Neural progenitor cell (in vitro differentiated cells): ENCODE measurements at regions not wholly inside any gene's neighbourhood (a gene's known extent, or its start where the extent isn't known, plus 50 kb on each side); places are given as distances from the start of the nearest gene placed in this dataset.

ENCODE experiments used
- DNase-seq: peaks from one replicate; pipeline ENCODE4 v3.0.0-alpha.2; 2016; ENCODE audit warnings: low spot score
- H2AFZ ChIP-seq: fragments of 200-600 bp; sonication (generic); replicated peaks from 2 replicates; pipeline ENCODE4 v1.6.1; 2016; ENCODE audit warnings: antibody characterized with exemption
- H3F3A ChIP-seq: fragments of 200-600 bp; sonication (generic); 2 replicates; pipeline ENCODE4 v1.6.1; 2016; ENCODE audit warnings: antibody characterized with exemption, low read depth
- H3K27ac ChIP-seq: fragments of 200-600 bp; sonication (generic); 2 replicates; pipeline ENCODE4 v1.5.1; 2016; ENCODE audit warnings: mild to moderate bottlenecking
- H3K27me3 ChIP-seq: fragments of 200-600 bp; sonication (generic); 2 replicates; pipeline ENCODE4 v1.6.1; 2016; ENCODE audit warnings: mild to moderate bottlenecking, moderate library complexity
- H3K36me3 ChIP-seq: fragments of 200-600 bp; sonication (generic); 2 replicates; pipeline ENCODE4 v1.5.1; 2016
- H3K4me1 ChIP-seq: fragments of 200-600 bp; sonication (generic); 2 replicates; pipeline ENCODE4 v1.6.1; 2016; ENCODE audit warnings: mixed run types
- H3K4me2 ChIP-seq: fragments of 200-600 bp; sonication (generic); 2 replicates; pipeline ENCODE4 v1.6.1; 2016
- H3K4me3 ChIP-seq: fragments of 200-600 bp; sonication (generic); 2 replicates; pipeline ENCODE4 v1.5.1; 2016
- H3K79me2 ChIP-seq: fragments of 200-600 bp; sonication (generic); 2 replicates; pipeline ENCODE4 v1.6.1; 2016; ENCODE audit warnings: low read depth
- H3K9ac ChIP-seq: fragments of 200-600 bp; sonication (generic); 2 replicates; pipeline ENCODE4 v1.6.1; 2016
- H3K9me3 ChIP-seq: fragments of 200-600 bp; sonication (generic); 2 replicates; pipeline ENCODE4 v1.5.1; 2016; ENCODE audit warnings: low read depth
- H4K20me1 ChIP-seq: fragments of 200-600 bp; sonication (generic); 2 replicates; pipeline ENCODE4 v1.6.1; 2016; ENCODE audit warnings: low read depth
- H3K27ac Mint-ChIP-seq: 3 replicates; pipeline ENCODE4 v1.8.0; 2021; ENCODE audit warnings: mixed read lengths
- H3K27me3 Mint-ChIP-seq: 2 replicates; pipeline ENCODE4 v1.8.0; 2022; ENCODE audit warnings: low read depth, mild to moderate bottlenecking, inconsistent platforms, moderate library complexity, mixed read lengths; ENCODE audit not compliant: insufficient read depth
- H3K36me3 Mint-ChIP-seq: 3 replicates; pipeline ENCODE4 v1.8.0; 2021; ENCODE audit warnings: mixed read lengths
- H3K4me1 Mint-ChIP-seq: 3 replicates; pipeline ENCODE4 v1.8.0; 2021; ENCODE audit warnings: mixed read lengths
- H3K4me3 Mint-ChIP-seq: 3 replicates; pipeline ENCODE4 v1.8.0; 2021; ENCODE audit warnings: mild to moderate bottlenecking, moderate library complexity, mixed read lengths
- H3K9me3 Mint-ChIP-seq: 3 replicates; pipeline ENCODE4 v1.8.0; 2020; ENCODE audit warnings: mixed read lengths
- EZH2 ChIP-seq: fragments of 200-600 bp; sonication (generic); IDR thresholded peaks from 2 replicates; pipeline ENCODE4 v1.6.1; 2017; ENCODE audit warnings: antibody characterized with exemption, mild to moderate bottlenecking, moderate library complexity
- EZH2phosphoT487 ChIP-seq: fragments of 200-600 bp; sonication (generic); IDR thresholded peaks from 2 replicates; pipeline ENCODE4 v1.6.1; 2017; ENCODE audit warnings: antibody characterized with exemption
- TF ChIP-seq, protein P1 (sequence below): fragments of 200-600 bp; sonication (generic); IDR thresholded peaks from 2 replicates; pipeline ENCODE4 v1.5.1; 2017; ENCODE audit warnings: antibody characterized with exemption, mild to moderate bottlenecking

DNA sequence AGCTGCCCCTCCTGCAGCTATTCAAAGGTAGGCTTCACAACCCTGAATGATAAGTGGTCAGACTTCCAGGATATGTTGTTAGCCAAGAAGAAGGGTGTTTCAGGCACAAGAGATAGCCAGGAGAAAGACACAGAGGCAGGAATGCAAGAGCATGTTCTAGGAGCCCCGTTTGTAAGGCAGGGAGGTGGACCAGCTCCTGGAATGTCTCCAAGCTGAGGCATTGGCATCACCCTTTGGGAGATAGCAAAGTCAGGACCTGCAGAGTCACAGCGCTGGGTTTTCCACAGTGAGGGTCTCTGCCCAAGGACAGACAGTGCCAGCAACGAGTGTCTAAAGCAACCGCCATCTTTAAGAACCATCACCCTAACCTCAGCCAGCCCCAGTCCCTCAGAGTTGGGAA lies 484.5 kb upstream of the ZMIZ1 start:
- H3K9ac ChIP-seq, result no peak overlapping the region
- no peaks in the 10 kb centered on the region for H3K27me3 ChIP-seq
- H3F3A ChIP-seq, result no peaks in the 10 kb centered on the region
- no peak overlapping the region for H3K4me3 Mint-ChIP-seq
- TF ChIP-seq, protein P1, sequence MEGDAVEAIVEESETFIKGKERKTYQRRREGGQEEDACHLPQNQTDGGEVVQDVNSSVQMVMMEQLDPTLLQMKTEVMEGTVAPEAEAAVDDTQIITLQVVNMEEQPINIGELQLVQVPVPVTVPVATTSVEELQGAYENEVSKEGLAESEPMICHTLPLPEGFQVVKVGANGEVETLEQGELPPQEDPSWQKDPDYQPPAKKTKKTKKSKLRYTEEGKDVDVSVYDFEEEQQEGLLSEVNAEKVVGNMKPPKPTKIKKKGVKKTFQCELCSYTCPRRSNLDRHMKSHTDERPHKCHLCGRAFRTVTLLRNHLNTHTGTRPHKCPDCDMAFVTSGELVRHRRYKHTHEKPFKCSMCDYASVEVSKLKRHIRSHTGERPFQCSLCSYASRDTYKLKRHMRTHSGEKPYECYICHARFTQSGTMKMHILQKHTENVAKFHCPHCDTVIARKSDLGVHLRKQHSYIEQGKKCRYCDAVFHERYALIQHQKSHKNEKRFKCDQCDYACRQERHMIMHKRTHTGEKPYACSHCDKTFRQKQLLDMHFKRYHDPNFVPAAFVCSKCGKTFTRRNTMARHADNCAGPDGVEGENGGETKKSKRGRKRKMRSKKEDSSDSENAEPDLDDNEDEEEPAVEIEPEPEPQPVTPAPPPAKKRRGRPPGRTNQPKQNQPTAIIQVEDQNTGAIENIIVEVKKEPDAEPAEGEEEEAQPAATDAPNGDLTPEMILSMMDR, result no peak
- no peak for DNase-seq
- H3K27ac Mint-ChIP-seq, result peak overlapping the region; percentile 52
- H3K36me3 ChIP-seq, result no peaks in the 10 kb centered on the region
- peaks cover 6% of the 10 kb centered on the region for H3K27me3 Mint-ChIP-seq
- H2AFZ ChIP-seq, result no peak overlapping the region
- H3K4me3 ChIP-seq, result no peak overlapping the region
- H3K9me3 ChIP-seq, result no peaks in the 10 kb centered on the region
- H4K20me1 ChIP-seq, result no peaks in the 10 kb centered on the region
- no peaks in the 10 kb centered on the region for H3K79me2 ChIP-seq
- peaks cover 22% of the 10 kb centered on the region for H3K4me1 ChIP-seq
- H3K27ac ChIP-seq, result no peak overlapping the region
- H3K9me3 Mint-ChIP-seq, result no peaks in the 10 kb centered on the region
- H3K4me1 Mint-ChIP-seq, result peaks cover 50% of the 10 kb centered on the region
- H3K36me3 Mint-ChIP-seq, result no peaks in the 10 kb centered on the region
- H3K4me2 ChIP-seq, result no peak overlapping the region

DNA sequence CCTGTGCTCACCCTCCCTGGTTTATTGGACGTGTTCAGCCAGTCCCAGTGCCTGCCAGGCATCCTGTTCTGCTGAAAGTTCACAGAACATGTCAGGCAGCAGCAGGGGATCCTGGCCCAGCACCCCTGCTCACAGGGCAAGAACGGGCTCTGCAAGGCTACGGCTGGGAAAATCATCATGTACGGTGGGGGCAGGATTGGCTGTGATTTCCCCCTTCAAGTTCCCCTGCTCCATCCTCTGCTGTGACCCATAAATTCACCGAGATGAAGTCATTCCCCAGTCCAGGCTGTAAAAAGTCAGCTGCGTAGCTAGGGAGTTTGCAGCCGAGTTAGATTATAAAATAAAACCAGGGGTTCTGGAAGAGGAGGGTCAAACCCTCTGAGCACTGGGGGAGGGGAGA lies 484.1 kb upstream of the ZMIZ1 start:
- Mint-ChIP-seq H3K36me3 (no peaks in the 10 kb centered on the region), H3K4me1 (peaks cover 46% of the 10 kb centered on the region), H3K4me3 (no peak overlapping the region), H3K9me3 (no peaks in the 10 kb centered on the region), H3K27me3 (peaks cover 6% of the 10 kb centered on the region), H3K27ac (peak overlapping the region; percentile 6)
- DNase-seq, result no peak
- Histone ChIP-seq H3K79me2 (no peaks in the 10 kb centered on the region), H2AFZ (no peak overlapping the region), H3K27me3 (no peaks in the 10 kb centered on the region), H3F3A (no peaks in the 10 kb centered on the region), H3K9me3 (no peaks in the 10 kb centered on the region), H4K20me1 (no peaks in the 10 kb centered on the region), H3K36me3 (no peaks in the 10 kb centered on the region), H3K27ac (no peak overlapping the region), H3K4me3 (no peak overlapping the region), H3K4me2 (no peak overlapping the region), H3K9ac (no peak overlapping the region), H3K4me1 (peaks cover 18% of the 10 kb centered on the region)
- TF ChIP-seq EZH2 (no peak), EZH2phosphoT487 (no peak)
- TF ChIP-seq, protein P1, result no peak

DNA sequence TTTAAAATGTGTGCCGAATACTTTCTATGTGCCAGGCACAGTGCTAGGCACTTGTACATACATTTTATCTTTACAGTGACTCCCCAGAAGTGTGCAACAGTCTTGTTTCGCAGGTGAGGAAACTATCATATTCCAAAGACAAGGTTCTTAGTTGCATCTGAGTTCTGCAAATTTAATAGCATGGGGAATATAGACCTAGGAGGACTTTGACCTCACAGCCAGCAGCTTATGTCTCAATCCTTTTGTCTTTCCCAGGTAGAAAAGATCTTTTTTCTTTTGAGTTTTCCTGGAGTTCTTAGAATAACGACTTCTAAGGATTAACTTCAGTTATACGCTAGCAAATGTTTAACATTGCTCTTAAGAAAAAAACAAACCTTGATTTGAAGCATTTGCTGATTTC lies 482.8 kb upstream of the ZMIZ1 start:
- Histone ChIP-seq H3K27ac (no peak overlapping the region), H3K4me1 (peaks cover 7% of the 10 kb centered on the region), H3K9ac (no peak overlapping the region), H2AFZ (no peak overlapping the region), H3K27me3 (no peaks in the 10 kb centered on the region), H3K79me2 (no peaks in the 10 kb centered on the region), H3K4me2 (no peak overlapping the region), H3K4me3 (no peak overlapping the region), H4K20me1 (no peaks in the 10 kb centered on the region), H3K36me3 (no peaks in the 10 kb centered on the region), H3F3A (no peaks in the 10 kb centered on the region), H3K9me3 (no peaks in the 10 kb centered on the region)
- no peak for DNase-seq
- TF ChIP-seq, protein P1, result no peak
- TF ChIP-seq EZH2phosphoT487, result no peak
- TF ChIP-seq EZH2, result no peak
- no peaks in the 10 kb centered on the region for H3K36me3 Mint-ChIP-seq
- H3K27ac Mint-ChIP-seq, result no peak overlapping the region
- peaks cover 6% of the 10 kb centered on the region for H3K27me3 Mint-ChIP-seq
- peaks cover 35% of the 10 kb centered on the region for H3K4me1 Mint-ChIP-seq
- peaks cover 4% of the 10 kb centered on the region for H3K9me3 Mint-ChIP-seq
- H3K4me3 Mint-ChIP-seq, result no peak overlapping the region
